ENCODE measurements at regions not wholly inside any gene's neighbourhood (a gene's known extent, or its start where the extent isn't known, plus 50 kb on each side); places are given as distances from the start of the nearest gene placed in this dataset.

DNA sequence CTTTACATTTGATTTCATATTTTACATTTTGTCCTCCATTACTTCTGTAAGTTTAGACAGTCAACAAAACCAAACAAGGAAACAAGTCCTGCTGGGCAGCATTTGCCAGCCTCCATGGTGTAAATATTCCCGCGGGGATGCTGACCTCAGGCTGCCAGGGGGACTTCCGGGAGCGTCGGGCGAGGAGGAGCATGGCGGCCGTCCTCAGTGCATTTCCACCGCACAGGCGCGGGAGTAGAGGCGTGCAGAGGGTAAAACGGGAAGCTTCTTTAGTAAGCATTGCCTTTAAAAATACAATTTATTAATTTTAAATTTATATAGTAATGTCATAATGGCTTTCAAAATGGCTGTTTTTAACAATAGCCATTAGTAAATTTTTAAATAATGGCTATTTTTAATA lies 385.3 kb upstream of the IRX4 start:
- H4K20me1 ChIP-seq (ENCODE audit: insufficient read depth, low read length): no peaks in the 10 kb centered on the region
- no peaks in the 10 kb centered on the region for H3K9me3 ChIP-seq (ENCODE audit: insufficient read depth, low read length)
- no peaks in the 10 kb centered on the region for H3K27me3 ChIP-seq (ENCODE audit: low read depth, low read length)
- H3K79me2 ChIP-seq (ENCODE audit: low read length): no peaks in the 10 kb centered on the region
- H3K36me3 ChIP-seq (replicated peaks; ENCODE audit: low read depth, low read length): no peaks in the 10 kb centered on the region
- no peak overlapping the region for H3K9ac ChIP-seq (ENCODE audit: low read length)
- TF ChIP-seq EZH2phosphoT487 (IDR thresholded peaks at IDR 0.05; ENCODE audit: low read depth) (no peak), CTCF (IDR thresholded peaks at IDR 0.05; ENCODE audit: low read depth, low read length) (no peak)
- H3K4me2 ChIP-seq (ENCODE audit: low read length): no peak overlapping the region
- H3K4me1 ChIP-seq (ENCODE audit: low read length): no peaks in the 10 kb centered on the region
- no peak overlapping the region for H3K27ac ChIP-seq (ENCODE audit: low read length)
- H3K4me3 ChIP-seq (ENCODE audit: low read length): no peak overlapping the region
- H2AFZ ChIP-seq (ENCODE audit: low read depth, low read length): no peak overlapping the region

DNA sequence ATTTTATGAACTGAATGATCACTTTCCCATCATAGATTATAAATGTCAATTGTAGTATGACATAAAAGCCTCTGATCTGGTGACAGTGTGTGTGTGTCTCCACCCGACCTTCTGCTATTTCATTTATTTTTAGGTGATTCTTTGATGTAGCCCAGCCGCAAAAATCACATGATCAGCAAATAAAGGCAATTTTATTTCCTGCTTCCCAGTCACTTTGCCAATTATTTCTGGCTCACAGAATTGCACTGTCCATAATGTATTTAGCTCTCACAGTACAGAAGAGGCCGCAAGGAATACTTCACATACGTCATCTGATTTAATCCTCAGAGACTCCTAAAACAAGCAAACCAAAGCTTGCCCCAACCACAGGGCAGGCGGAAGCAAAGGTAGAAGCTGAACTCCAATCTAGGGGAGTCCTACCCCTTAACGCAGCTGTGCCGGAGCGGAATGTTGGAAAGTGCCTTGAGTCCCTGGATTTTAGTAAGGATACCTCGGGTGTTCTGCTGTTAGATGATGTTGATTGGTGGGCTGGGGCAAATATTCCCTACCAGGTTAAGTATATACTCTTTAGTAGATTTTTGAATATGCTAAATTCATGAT lies 384.0 kb upstream of the IRX4 start:
- Histone ChIP-seq H3K9me3 (ENCODE audit: insufficient read depth, low read length) (no peaks in the 10 kb centered on the region), H2AFZ (ENCODE audit: low read depth, low read length) (no peak overlapping the region), H3K79me2 (ENCODE audit: low read length) (no peaks in the 10 kb centered on the region), H3K4me3 (ENCODE audit: low read length) (no peak overlapping the region), H3K4me1 (ENCODE audit: low read length) (no peaks in the 10 kb centered on the region), H3K9ac (ENCODE audit: low read length) (no peak overlapping the region), H4K20me1 (ENCODE audit: insufficient read depth, low read length) (no peaks in the 10 kb centered on the region), H3K4me2 (ENCODE audit: low read length) (no peak overlapping the region), H3K27ac (ENCODE audit: low read length) (no peak overlapping the region), H3K36me3 (replicated peaks; ENCODE audit: low read depth, low read length) (no peaks in the 10 kb centered on the region), H3K27me3 (ENCODE audit: low read depth, low read length) (no peaks in the 10 kb centered on the region)
- TF ChIP-seq EZH2phosphoT487 (IDR thresholded peaks at IDR 0.05; ENCODE audit: low read depth) (no peak), CTCF (IDR thresholded peaks at IDR 0.05; ENCODE audit: low read depth, low read length) (no peak)

GRCh38 chr5:2265341-2265740 lies 382.6 kb upstream of the IRX4 start:
- Histone ChIP-seq H3K9ac (ENCODE audit: low read length) (no peak overlapping the region), H3K36me3 (replicated peaks; ENCODE audit: low read depth, low read length) (no peaks in the 10 kb centered on the region), H3K4me1 (ENCODE audit: low read length) (no peaks in the 10 kb centered on the region), H3K4me2 (ENCODE audit: low read length) (no peak overlapping the region), H3K27ac (ENCODE audit: low read length) (no peak overlapping the region), H4K20me1 (ENCODE audit: insufficient read depth, low read length) (no peaks in the 10 kb centered on the region), H3K9me3 (ENCODE audit: insufficient read depth, low read length) (no peaks in the 10 kb centered on the region), H2AFZ (ENCODE audit: low read depth, low read length) (no peak overlapping the region), H3K79me2 (ENCODE audit: low read length) (no peaks in the 10 kb centered on the region), H3K4me3 (ENCODE audit: low read length) (no peak overlapping the region), H3K27me3 (ENCODE audit: low read depth, low read length) (no peaks in the 10 kb centered on the region)
- TF ChIP-seq EZH2phosphoT487 (IDR thresholded peaks at IDR 0.05; ENCODE audit: low read depth) (no peak), CTCF (IDR thresholded peaks at IDR 0.05; ENCODE audit: low read depth, low read length) (no peak)

- TF ChIP-seq EZH2phosphoT487 (IDR thresholded peaks at IDR 0.05; ENCODE audit: low read depth): no peak
- no peak for TF ChIP-seq CTCF (IDR thresholded peaks at IDR 0.05; ENCODE audit: low read depth, low read length)
- Histone ChIP-seq H3K9ac (ENCODE audit: low read length) (no peak overlapping the region), H3K4me3 (ENCODE audit: low read length) (no peak overlapping the region), H3K36me3 (replicated peaks; ENCODE audit: low read depth, low read length) (no peaks in the 10 kb centered on the region), H3K4me1 (ENCODE audit: low read length) (no peaks in the 10 kb centered on the region), H2AFZ (ENCODE audit: low read depth, low read length) (no peak overlapping the region), H3K79me2 (ENCODE audit: low read length) (no peaks in the 10 kb centered on the region), H3K9me3 (ENCODE audit: insufficient read depth, low read length) (no peaks in the 10 kb centered on the region), H4K20me1 (ENCODE audit: insufficient read depth, low read length) (no peaks in the 10 kb centered on the region), H3K27me3 (ENCODE audit: low read depth, low read length) (no peaks in the 10 kb centered on the region), H3K4me2 (ENCODE audit: low read length) (no peak overlapping the region), H3K27ac (ENCODE audit: low read length) (no peak overlapping the region)
Observed at GRCh38 chr5:2263763-2264162, 381.0 kb upstream of the IRX4 start.

Data from OCI-LY3 (cell line).